ENCODE measurements at regions not wholly inside any gene's neighbourhood (a gene's known extent, or its start where the extent isn't known, plus 50 kb on each side); places are given as distances from the start of the nearest gene placed in this dataset.

- Mint-ChIP-seq H3K36me3 (no peaks in the 10 kb centered on the region), H3K4me1 (peaks cover 4% of the 10 kb centered on the region), H3K27ac (no peak overlapping the region), H3K27me3 (ENCODE audit: low read depth in 3 of 3) (peaks cover 0 to 1% (median 0%) of the 10 kb centered on the region in 3 donors), H3K4me3 (no peak overlapping the region), H3K9me3 (no peaks in the 10 kb centered on the region)
- no peak for TF ChIP-seq CTCF (IDR thresholded peaks at IDR 0.05)
- H3K4me2 ChIP-seq (replicated peaks; ENCODE audit: extremely low read depth, low read length, poor library complexity, severe bottlenecking), result no peak overlapping the region
- no peaks in the 10 kb centered on the region for H3K27me3 ChIP-seq (ENCODE audit: control insufficient read depth in 2 of 2, insufficient read depth in 2 of 2, low read length in 2 of 2)
- no peak overlapping the region for H3K27ac ChIP-seq (ENCODE audit: low read depth in 1 of 2, low read length in 2 of 2)
- no peaks in the 10 kb centered on the region for H3K4me1 ChIP-seq (ENCODE audit: control insufficient read depth in 1 of 2, insufficient read depth in 2 of 2, low read length in 2 of 2)
- H3K9me3 ChIP-seq (replicated peaks in 1 of 2; ENCODE audit: control insufficient read depth in 1 of 2, insufficient read depth in 1 of 2, low read length in 2 of 2), result no peaks in the 10 kb centered on the region
- H4K20me1 ChIP-seq (ENCODE audit: insufficient read depth, low read length), result no peaks in the 10 kb centered on the region
- no peak overlapping the region for H2AFZ ChIP-seq (ENCODE audit: insufficient read depth, low read depth, low read length, poor library complexity, severe bottlenecking)
- no peak overlapping the region for H3K4me3 ChIP-seq (replicated peaks in 1 of 3; ENCODE audit: low read depth in 2 of 3, low read length in 3 of 3)
- no peak overlapping the region for H3K9ac ChIP-seq (ENCODE audit: insufficient read depth, low read length, poor library complexity, severe bottlenecking)
- WGBS (ENCODE audit: insufficient coverage), result no CpG with 5 or more reads among the region's 4 CpGs
- intact Hi-C loops (cut with micrococcal nuclease), result no loop called here
- DNase-seq, result no peak
- H3K36me3 ChIP-seq (replicated peaks in 1 of 2; ENCODE audit: control insufficient read depth in 1 of 2, insufficient read depth in 2 of 2, low read length in 2 of 2), result no peaks in the 10 kb centered on the region
- no peaks in the 10 kb centered on the region for H3K79me2 ChIP-seq (ENCODE audit: insufficient read depth, low read length)
Measured at GRCh38 chr4:12170308-12170707, 741.6 kb upstream of the HS3ST1 start.

- H3K4me3 ChIP-seq (replicated peaks in 1 of 3; ENCODE audit: low read depth in 2 of 3, low read length in 3 of 3), result no peak overlapping the region
- peak; percentile 34 for TF ChIP-seq CTCF (IDR thresholded peaks at IDR 0.05)
- peak; percentile 35 to 64 (median 55) for DNase-seq
- H4K20me1 ChIP-seq (ENCODE audit: insufficient read depth, low read length), result no peaks in the 10 kb centered on the region
- Mint-ChIP-seq H3K4me1 (peaks cover 4% of the 10 kb centered on the region), H3K9me3 (peaks cover 0 to 10% (median 0%) of the 10 kb centered on the region in 7 donors), H3K27ac (no peak overlapping the region), H3K4me3 (no peak overlapping the region), H3K27me3 (ENCODE audit: low read depth in 3 of 3) (peaks cover 0 to 1% (median 0%) of the 10 kb centered on the region in 3 donors), H3K36me3 (no peaks in the 10 kb centered on the region)
- H3K79me2 ChIP-seq (ENCODE audit: insufficient read depth, low read length), result no peaks in the 10 kb centered on the region
- H3K4me1 ChIP-seq (ENCODE audit: control insufficient read depth in 1 of 2, insufficient read depth in 2 of 2, low read length in 2 of 2), result no peaks in the 10 kb centered on the region
- no peaks in the 10 kb centered on the region for H3K27me3 ChIP-seq (ENCODE audit: control insufficient read depth in 2 of 2, insufficient read depth in 2 of 2, low read length in 2 of 2)
- H3K27ac ChIP-seq (ENCODE audit: low read depth in 1 of 2, low read length in 2 of 2), result no peak overlapping the region
- no peaks in the 10 kb centered on the region for H3K36me3 ChIP-seq (replicated peaks in 1 of 2; ENCODE audit: control insufficient read depth in 1 of 2, insufficient read depth in 2 of 2, low read length in 2 of 2)
- no peak overlapping the region for H3K9ac ChIP-seq (ENCODE audit: insufficient read depth, low read length, poor library complexity, severe bottlenecking)
- H3K9me3 ChIP-seq (replicated peaks in 1 of 2; ENCODE audit: control insufficient read depth in 1 of 2, insufficient read depth in 1 of 2, low read length in 2 of 2), result no peaks in the 10 kb centered on the region
- intact Hi-C loops (cut with micrococcal nuclease), result loop anchor here in 1 of 2 donors (10.0 kb wide), 1 partner anchor 121 kb away; no protein-coding TSS in a partner anchor
- H2AFZ ChIP-seq (ENCODE audit: insufficient read depth, low read depth, low read length, poor library complexity, severe bottlenecking), result no peak overlapping the region
- no peak overlapping the region for H3K4me2 ChIP-seq (replicated peaks; ENCODE audit: extremely low read depth, low read length, poor library complexity, severe bottlenecking)
Measured at GRCh38 chr4:12165616-12166015, 736.9 kb upstream of the HS3ST1 start.
